H9 (cell line): ENCODE measurements at regions not wholly inside any gene's neighbourhood (a gene's known extent, or its start where the extent isn't known, plus 50 kb on each side); places are given as distances from the start of the nearest gene placed in this dataset.

Source experiments
- DNase-seq: peaks from one replicate; pipeline ENCODE4 v3.0.0-alpha.2; 2017
- H2AFZ ChIP-seq: one replicate; pipeline ENCODE4 v1.6.1; 2013; ENCODE audit warnings: mild to moderate bottlenecking, low read length, control low read depth, moderate library complexity
- H2AK5ac ChIP-seq: 2 replicates; pipeline ENCODE4 v1.6.1; 2013; ENCODE audit warnings: low read length, control low read depth, mixed read lengths; ENCODE audit not compliant: insufficient read length
- H2BK120ac ChIP-seq: one replicate; pipeline ENCODE4 v1.6.1; 2013; ENCODE audit warnings: low read depth, mild to moderate bottlenecking, low read length, control low read depth, inconsistent platforms; ENCODE audit not compliant: poor library complexity, severe bottlenecking
- H2BK12ac ChIP-seq: 2 replicates; pipeline ENCODE4 v1.6.1; 2013; ENCODE audit warnings: low read length, control low read depth, mixed read lengths, low read depth; ENCODE audit not compliant: insufficient read length
- H2BK15ac ChIP-seq: 2 replicates; pipeline ENCODE4 v1.6.1; 2013; ENCODE audit warnings: low read depth, low read length, control low read depth
- H2BK20ac ChIP-seq: one replicate; pipeline ENCODE4 v1.6.1; 2013; ENCODE audit warnings: low read depth, mild to moderate bottlenecking, low read length, control low read depth, inconsistent platforms; ENCODE audit not compliant: poor library complexity, severe bottlenecking
- H2BK5ac ChIP-seq: 2 replicates; pipeline ENCODE4 v1.6.1; 2013; ENCODE audit warnings: low read length, control low read depth, mixed read lengths; ENCODE audit not compliant: insufficient read length
- H3K14ac ChIP-seq: 2 replicates; pipeline ENCODE4 v1.6.1; 2013; ENCODE audit warnings: low read length, control low read depth; ENCODE audit not compliant: insufficient read depth
- H3K18ac ChIP-seq: 2 replicates; pipeline ENCODE4 v1.6.1; 2013; ENCODE audit warnings: low read depth, mild to moderate bottlenecking, mixed read lengths, low read length, control low read depth; ENCODE audit not compliant: insufficient read length
- H3K23ac ChIP-seq: 2 replicates; pipeline ENCODE4 v1.6.1; 2013; ENCODE audit warnings: low read length, control low read depth, mixed read lengths, low read depth; ENCODE audit not compliant: insufficient read length
- H3K23me2 ChIP-seq: 2 replicates; pipeline ENCODE4 v1.6.1; 2013; ENCODE audit warnings: low read depth, mild to moderate bottlenecking, mixed read lengths, low read length, control low read depth; ENCODE audit not compliant: insufficient read length, poor library complexity, severe bottlenecking
- H3K27ac ChIP-seq: 2 replicates; pipeline ENCODE4 v1.5.1; 2013; ENCODE audit warnings: low read length, control low read depth, mixed read lengths, low read depth; ENCODE audit not compliant: insufficient read length
- H3K27me3 ChIP-seq: 2 replicates; pipeline ENCODE4 v1.6.1; 2013; ENCODE audit warnings: low read length, control low read depth, inconsistent platforms; ENCODE audit not compliant: insufficient read depth
- H3K4ac ChIP-seq: 2 replicates; pipeline ENCODE4 v1.6.1; 2013; ENCODE audit warnings: low read depth, mild to moderate bottlenecking, control low read depth, inconsistent platforms, low read length, moderate library complexity
- H3K4me1 ChIP-seq: 2 replicates; pipeline ENCODE4 v1.6.1; 2013; ENCODE audit warnings: low read length, control low read depth, inconsistent platforms; ENCODE audit not compliant: insufficient read depth
- H3K4me2 ChIP-seq: 2 replicates; pipeline ENCODE4 v1.6.1; 2013; ENCODE audit warnings: low read length, control low read depth, mixed read lengths; ENCODE audit not compliant: insufficient read length, insufficient read depth
- H3K56ac ChIP-seq: 2 replicates; pipeline ENCODE4 v1.6.1; 2013; ENCODE audit warnings: low read depth, mild to moderate bottlenecking, mixed read lengths, low read length, control low read depth; ENCODE audit not compliant: insufficient read length
- H3K79me1 ChIP-seq: 2 replicates; pipeline ENCODE4 v1.6.1; 2013; ENCODE audit warnings: low read depth, mild to moderate bottlenecking, moderate library complexity, low read length, control low read depth, inconsistent platforms; ENCODE audit not compliant: insufficient read depth, poor library complexity, severe bottlenecking
- H3K79me2 ChIP-seq: 2 replicates; pipeline ENCODE4 v1.6.1; 2013; ENCODE audit warnings: low read length, control low read depth, inconsistent platforms; ENCODE audit not compliant: insufficient read depth
- H3K9ac ChIP-seq: 2 replicates; pipeline ENCODE4 v1.6.1; 2013; ENCODE audit warnings: low read length, control low read depth, mixed read lengths; ENCODE audit not compliant: insufficient read length; ENCODE audit errors: extremely low read depth
- H3K9me3 ChIP-seq: one replicate; pipeline ENCODE4 v1.6.1; 2013; ENCODE audit warnings: low read depth, low read length, inconsistent platforms; ENCODE audit not compliant: control insufficient read depth
- H3T11ph ChIP-seq: one replicate; pipeline ENCODE4 v1.6.1; 2013; ENCODE audit warnings: mild to moderate bottlenecking, low read length, control low read depth, inconsistent platforms
- H4K20me1 ChIP-seq: one replicate; pipeline ENCODE4 v1.6.1; 2013; ENCODE audit not compliant: control insufficient read depth, insufficient read length, insufficient read depth
- H4K5ac ChIP-seq: 2 replicates; pipeline ENCODE4 v1.6.1; 2013; ENCODE audit warnings: low read depth, mild to moderate bottlenecking, mixed read lengths, low read length, control low read depth; ENCODE audit not compliant: insufficient read length
- H4K8ac ChIP-seq: replicated peaks from 2 replicates; pipeline ENCODE4 v1.6.1; 2013; ENCODE audit warnings: low read length, control low read depth, mixed read lengths, low read depth; ENCODE audit not compliant: insufficient read length
- H4K91ac ChIP-seq: 2 replicates; pipeline ENCODE4 v1.6.1; 2013; ENCODE audit warnings: low read depth, mild to moderate bottlenecking, moderate library complexity, mixed read lengths, low read length, control low read depth; ENCODE audit not compliant: insufficient read length
- H3K27ac Mint-ChIP-seq, 3 experiments: 2 replicates in 2 of 3; 3 replicates in 1 of 3; pipeline ENCODE4 v1.8.0; 2020 to 2021; ENCODE audit warnings: mixed read lengths in 3 of 3, mild to moderate bottlenecking in 1 of 3, moderate library complexity in 1 of 3
- H3K27me3 Mint-ChIP-seq: 2 replicates; pipeline ENCODE4 v1.8.0; 2021; ENCODE audit warnings: low read depth, mild to moderate bottlenecking, moderate library complexity, mixed read lengths
- H3K36me3 Mint-ChIP-seq, 3 experiments: 2 replicates in 2 of 3; 3 replicates in 1 of 3; pipeline ENCODE4 v1.8.0; 2020 to 2021; ENCODE audit warnings: low read depth in 3 of 3, mixed read lengths in 3 of 3; ENCODE audit not compliant: insufficient read depth in 1 of 3
- H3K4me1 Mint-ChIP-seq, 2 experiments: 2 replicates each; pipeline ENCODE4 v1.8.0; 2020; ENCODE audit warnings: mixed read lengths in 2 of 2
- H3K4me3 Mint-ChIP-seq, 2 experiments: 2 replicates in 1 of 2; 3 replicates in 1 of 2; pipeline ENCODE4 v1.8.0; 2020 to 2021; ENCODE audit warnings: mild to moderate bottlenecking in 2 of 2, mixed read lengths in 2 of 2, moderate library complexity in 1 of 2
- H3K9me3 Mint-ChIP-seq, 2 experiments: 2 replicates in 1 of 2; 3 replicates in 1 of 2; pipeline ENCODE4 v1.8.0; 2020; ENCODE audit warnings: mild to moderate bottlenecking in 2 of 2, mixed read lengths in 2 of 2, moderate library complexity in 1 of 2
- CTCF ChIP-seq: fragments of 200-600 bp; sonication (generic); conservative IDR thresholded peaks from 3 replicates; pipeline ENCODE4 v1.8.0; 2021; ENCODE audit warnings: antibody characterized with exemption, mild to moderate bottlenecking
- WGBS: extraction: QIAGEN DNeasy Blood & Tissue Kit; methylation state at CpG from one replicate; pipeline ENCODE4 v1.1.7; 2013; ENCODE audit warnings: missing lambda C conversion rate, low lambda C conversion rate, mixed read lengths; ENCODE audit not compliant: insufficient read length; ENCODE audit errors: extremely low coverage; 5-methylcytosine and 5-hydroxymethylcytosine counted together

- H2AK5ac ChIP-seq = no peak overlapping the region
- no peak overlapping the region for H3K4me2 ChIP-seq
- no peaks in the 10 kb centered on the region for H3K27me3 Mint-ChIP-seq
- no peak overlapping the region for H4K91ac ChIP-seq
- no peak overlapping the region for H3K23ac ChIP-seq
- H3K4me3 Mint-ChIP-seq = no peak overlapping the region
- H3K18ac ChIP-seq = no peak overlapping the region
- H2BK120ac ChIP-seq = no peak overlapping the region
- no peak overlapping the region for H2BK20ac ChIP-seq
- H3K79me1 ChIP-seq = no peaks in the 10 kb centered on the region
- H3K9me3 ChIP-seq = no peaks in the 10 kb centered on the region
- no peak for TF ChIP-seq CTCF
- H2AFZ ChIP-seq = no peak overlapping the region
- H3K27me3 ChIP-seq = no peaks in the 10 kb centered on the region
- no peaks in the 10 kb centered on the region; the same call in 1 of the 2 replicates for H3K4me1 ChIP-seq
- WGBS = no CpG with 5 or more reads among the region's 7 CpGs
- H3K36me3 Mint-ChIP-seq = 0 out of 7 replicates have a peak, but pooled peaks cover 0 to 4% (median 0%) of the 10 kb centered on the region in 3 experiments
- H4K20me1 ChIP-seq = no peaks in the 10 kb centered on the region
- no peak overlapping the region for H2BK5ac ChIP-seq
- H3K9ac ChIP-seq = no peak overlapping the region
- peaks cover 5 to 7% of the 10 kb centered on the region in 2 experiments for H3K4me1 Mint-ChIP-seq
- no peak overlapping the region for H3K27ac ChIP-seq
- H3T11ph ChIP-seq = no peak overlapping the region
- no peak overlapping the region for H4K5ac ChIP-seq
- H3K14ac ChIP-seq = no peak overlapping the region
- no peak overlapping the region for H4K8ac ChIP-seq
- H3K27ac Mint-ChIP-seq = no peak overlapping the region
- no peak for DNase-seq
- no peaks in the 10 kb centered on the region for H3K79me2 ChIP-seq
- no peak overlapping the region for H2BK15ac ChIP-seq
- no peak overlapping the region for H3K4ac ChIP-seq
- no peaks in the 10 kb centered on the region; a peak in 1 of 5 replicates for H3K9me3 Mint-ChIP-seq
- H3K56ac ChIP-seq = no peak overlapping the region
- H2BK12ac ChIP-seq = no peak overlapping the region
- H3K23me2 ChIP-seq = no peaks in the 10 kb centered on the region
Observed at GRCh38 chr11:127358160-127358559, 357.6 kb upstream of the KIRREL3 start.
